PC-9 (cell line): ENCODE measurements at regions not wholly inside any gene's neighbourhood (a gene's known extent, or its start where the extent isn't known, plus 50 kb on each side); places are given as distances from the start of the nearest gene placed in this dataset.

Experiments used
- BruUV-seq: library from RNA; stranded (reverse); fragments of 400-500 nt; replicated peaks from 2 replicates; lab custom pipeline; 2021; lab: Mats Ljungman, UMichigan
- CTCF ChIA-PET: fragments of 300-600 bp; sonication (Branson Sonifier 250); formaldehyde crosslinking; loops from one replicate; lab custom pipeline; 2022; ENCODE audit warnings: antibody characterized with exemption; lab: Charles Lee
- POLR2A ChIA-PET: fragments of 300-600 bp; sonication (Branson Sonifier 250); formaldehyde crosslinking; loops from one replicate; lab custom pipeline; 2022; ENCODE audit warnings: antibody characterized with exemption; ENCODE audit not compliant: unreplicated experiment; lab: Charles Lee
- DNase-seq, 2 experiments: peaks; one replicate each; pipeline versions ENCODE4 v3.0.0 to v3.0.0-alpha.2; 2015 to 2022; ENCODE audit warnings: mixed read lengths in 1 of 2
- H2AFZ ChIP-seq: fragments of 200-600 bp; sonication (generic); 2 replicates; pipeline ENCODE4 v1.8.1; 2017; ENCODE audit warnings: antibody characterized with exemption
- H3F3A ChIP-seq: fragments of 200-600 bp; sonication (generic); 2 replicates; pipeline ENCODE4 v1.8.1; 2017; ENCODE audit warnings: antibody characterized with exemption, mild to moderate bottlenecking, low read depth; ENCODE audit not compliant: insufficient read depth
- H3K27ac ChIP-seq: fragments of 200-600 bp; sonication (generic); 2 replicates; pipeline ENCODE4 v1.6.1; 2016; ENCODE audit warnings: mixed run types
- H3K27me3 ChIP-seq: fragments of 200-600 bp; sonication (generic); 2 replicates; pipeline ENCODE4 v1.6.1; 2016; ENCODE audit warnings: low read depth, mixed run types; ENCODE audit not compliant: insufficient read depth
- H3K36me3 ChIP-seq: fragments of 200-600 bp; sonication (generic); 2 replicates; pipeline ENCODE4 v1.6.1; 2016; ENCODE audit warnings: low read depth, mixed run types
- H3K4me1 ChIP-seq: fragments of 200-600 bp; sonication (generic); replicated peaks from 2 replicates; pipeline ENCODE4 v1.6.1; 2016; ENCODE audit warnings: mixed run types; ENCODE audit not compliant: insufficient read depth
- H3K4me2 ChIP-seq: fragments of 200-600 bp; sonication (generic); 2 replicates; pipeline ENCODE4 v1.6.1; 2017; ENCODE audit warnings: mixed run types
- H3K4me3 ChIP-seq: fragments of 200-600 bp; sonication (generic); 2 replicates; pipeline ENCODE4 v1.6.1; 2016; ENCODE audit warnings: mixed run types
- H3K79me2 ChIP-seq: fragments of 200-600 bp; sonication (generic); 2 replicates; pipeline ENCODE4 v1.6.1; 2017; ENCODE audit warnings: low read depth, mixed run types
- H3K9me2 ChIP-seq: fragments of 200-600 bp; sonication (generic); 2 replicates; pipeline ENCODE4 v1.8.1; 2017; ENCODE audit warnings: mild to moderate bottlenecking; ENCODE audit not compliant: insufficient read depth
- H3K9me3 ChIP-seq: fragments of 200-600 bp; sonication (generic); 2 replicates; pipeline ENCODE4 v1.8.1; 2016; ENCODE audit warnings: low read depth; ENCODE audit not compliant: insufficient read depth
- H4K20me1 ChIP-seq: fragments of 200-600 bp; sonication (generic); 2 replicates; pipeline ENCODE4 v1.8.1; 2017; ENCODE audit not compliant: insufficient read depth
- EZH2 ChIP-seq: fragments of 200-600 bp; sonication (generic); IDR thresholded peaks from 2 replicates; pipeline ENCODE4 v1.8.0; 2017; ENCODE audit warnings: antibody characterized with exemption, low read depth
- intact Hi-C: fragments of 100-400 bp; cut with micrococcal nuclease; formaldehyde crosslinking; loops from one replicate; pipeline ENCODE4 v1.10.0; 2022; ENCODE audit not compliant: unreplicated experiment
- TF ChIP-seq, protein P1 (sequence below): fragments of 200-600 bp; sonication (generic); conservative IDR thresholded peaks from 2 replicates; pipeline ENCODE4 v1.6.1; 2017; ENCODE audit warnings: mixed run types, antibody characterized with exemption, mild to moderate bottlenecking, moderate library complexity

DNA sequence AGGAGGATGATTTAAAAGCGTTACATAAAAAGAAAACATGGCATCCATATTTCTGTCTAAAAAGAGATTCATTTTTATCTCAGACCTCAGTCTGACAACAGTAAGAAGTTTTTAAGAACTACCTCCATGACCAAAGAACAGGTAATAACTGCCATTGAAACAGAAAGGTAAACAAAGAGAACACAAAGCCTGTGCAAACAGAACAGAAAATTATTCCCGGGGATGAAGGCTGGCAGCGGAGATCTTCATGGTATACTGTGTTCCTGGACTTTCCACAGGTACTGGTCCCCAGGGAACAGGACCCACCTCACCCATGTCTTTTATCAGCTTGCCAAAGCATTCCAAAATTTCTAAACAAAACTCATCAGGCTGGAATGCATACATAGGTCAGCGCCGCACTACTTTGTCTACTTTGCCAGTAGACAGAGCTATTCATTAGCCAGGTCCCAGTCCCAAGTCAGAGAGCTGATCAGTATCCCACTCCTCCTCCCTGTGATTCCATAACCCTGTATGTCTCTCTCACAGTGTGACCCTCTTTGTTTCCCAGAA is 277.3 kb downstream of the MBD2 start:
- Histone ChIP-seq H3K36me3 (no peaks in the 10 kb centered on the region), H3K27me3 (no peaks in the 10 kb centered on the region), H4K20me1 (no peaks in the 10 kb centered on the region), H3F3A (no peaks in the 10 kb centered on the region), H3K4me1 (no peaks in the 10 kb centered on the region), H3K4me2 (no peak overlapping the region), H3K79me2 (no peaks in the 10 kb centered on the region), H2AFZ (no peak overlapping the region), H3K9me3 (no peaks in the 10 kb centered on the region), H3K4me3 (no peak overlapping the region), H3K27ac (no peak overlapping the region), H3K9me2 (no peaks in the 10 kb centered on the region)
- TF ChIP-seq, protein P1, sequence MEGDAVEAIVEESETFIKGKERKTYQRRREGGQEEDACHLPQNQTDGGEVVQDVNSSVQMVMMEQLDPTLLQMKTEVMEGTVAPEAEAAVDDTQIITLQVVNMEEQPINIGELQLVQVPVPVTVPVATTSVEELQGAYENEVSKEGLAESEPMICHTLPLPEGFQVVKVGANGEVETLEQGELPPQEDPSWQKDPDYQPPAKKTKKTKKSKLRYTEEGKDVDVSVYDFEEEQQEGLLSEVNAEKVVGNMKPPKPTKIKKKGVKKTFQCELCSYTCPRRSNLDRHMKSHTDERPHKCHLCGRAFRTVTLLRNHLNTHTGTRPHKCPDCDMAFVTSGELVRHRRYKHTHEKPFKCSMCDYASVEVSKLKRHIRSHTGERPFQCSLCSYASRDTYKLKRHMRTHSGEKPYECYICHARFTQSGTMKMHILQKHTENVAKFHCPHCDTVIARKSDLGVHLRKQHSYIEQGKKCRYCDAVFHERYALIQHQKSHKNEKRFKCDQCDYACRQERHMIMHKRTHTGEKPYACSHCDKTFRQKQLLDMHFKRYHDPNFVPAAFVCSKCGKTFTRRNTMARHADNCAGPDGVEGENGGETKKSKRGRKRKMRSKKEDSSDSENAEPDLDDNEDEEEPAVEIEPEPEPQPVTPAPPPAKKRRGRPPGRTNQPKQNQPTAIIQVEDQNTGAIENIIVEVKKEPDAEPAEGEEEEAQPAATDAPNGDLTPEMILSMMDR = no peak
- TF ChIP-seq EZH2 = no peak
- CTCF ChIA-PET = no interaction called here
- POLR2A ChIA-PET = no interaction called here
- BruUV-seq = no TSS peak
- intact Hi-C loops = no loop called here
- no peak for DNase-seq

DNA sequence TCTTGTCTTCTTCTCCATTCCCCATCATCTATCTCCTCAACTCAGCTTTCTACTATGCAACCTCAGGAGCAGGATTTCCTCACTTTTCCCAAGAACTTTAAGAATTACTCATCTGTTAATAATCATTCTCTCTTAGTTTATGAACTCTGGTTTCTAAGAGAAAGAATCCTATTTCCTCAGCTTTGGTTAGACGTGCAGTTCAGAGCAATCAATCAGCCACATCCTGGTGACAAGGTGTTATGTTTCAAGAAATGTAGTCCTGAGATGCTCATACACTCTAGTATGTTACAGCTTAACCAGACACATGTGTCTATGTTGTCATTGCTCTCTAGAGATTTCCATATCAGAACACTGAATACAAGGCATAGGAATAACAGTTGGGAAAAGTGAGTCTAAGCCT is 277.9 kb downstream of the MBD2 start:
- Histone ChIP-seq H3K4me3 (no peak overlapping the region), H3K27me3 (no peaks in the 10 kb centered on the region), H3K79me2 (no peaks in the 10 kb centered on the region), H3K27ac (no peak overlapping the region), H3K4me2 (no peak overlapping the region), H2AFZ (no peak overlapping the region), H3K36me3 (no peaks in the 10 kb centered on the region), H4K20me1 (no peaks in the 10 kb centered on the region), H3K4me1 (no peaks in the 10 kb centered on the region), H3K9me2 (no peaks in the 10 kb centered on the region), H3K9me3 (no peaks in the 10 kb centered on the region), H3F3A (no peaks in the 10 kb centered on the region)
- no peak for DNase-seq
- intact Hi-C loops = no loop called here
- POLR2A ChIA-PET = no interaction called here
- TF ChIP-seq, protein P1 = no peak
- TF ChIP-seq EZH2 = no peak
- CTCF ChIA-PET = no interaction called here
- BruUV-seq = no TSS peak

DNA sequence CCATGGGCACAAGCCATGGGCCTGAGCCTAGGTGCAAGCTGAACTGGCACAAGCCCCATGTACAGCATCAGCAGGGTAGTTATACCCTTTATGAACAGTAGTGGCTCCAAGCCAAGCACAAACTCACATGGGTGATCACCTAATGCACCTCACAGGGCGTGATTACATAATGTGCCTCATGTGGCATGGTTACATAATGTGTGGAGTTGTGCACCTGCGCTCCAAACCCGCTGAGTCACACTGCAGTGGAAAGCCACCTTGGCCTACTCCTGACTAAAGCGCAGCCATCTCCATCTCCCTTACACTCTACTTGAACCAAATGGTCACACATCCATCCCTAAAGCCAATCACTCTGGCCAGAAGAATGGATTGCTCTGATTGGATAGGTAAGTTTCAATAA is 279.7 kb downstream of the MBD2 start:
- H3K27ac ChIP-seq = no peak overlapping the region
- H2AFZ ChIP-seq = no peak overlapping the region
- no peaks in the 10 kb centered on the region for H3F3A ChIP-seq
- no peaks in the 10 kb centered on the region for H4K20me1 ChIP-seq
- no peak overlapping the region for H3K4me3 ChIP-seq
- CTCF ChIA-PET = no interaction called here
- no peaks in the 10 kb centered on the region for H3K79me2 ChIP-seq
- BruUV-seq = no TSS peak
- no peaks in the 10 kb centered on the region for H3K27me3 ChIP-seq
- no peaks in the 10 kb centered on the region for H3K4me1 ChIP-seq
- intact Hi-C loops = no loop called here
- H3K4me2 ChIP-seq = no peak overlapping the region
- no peaks in the 10 kb centered on the region for H3K36me3 ChIP-seq
- H3K9me2 ChIP-seq = no peaks in the 10 kb centered on the region
- POLR2A ChIA-PET = no interaction called here
- DNase-seq = no peak
- TF ChIP-seq EZH2 = no peak
- no peaks in the 10 kb centered on the region for H3K9me3 ChIP-seq

DNA sequence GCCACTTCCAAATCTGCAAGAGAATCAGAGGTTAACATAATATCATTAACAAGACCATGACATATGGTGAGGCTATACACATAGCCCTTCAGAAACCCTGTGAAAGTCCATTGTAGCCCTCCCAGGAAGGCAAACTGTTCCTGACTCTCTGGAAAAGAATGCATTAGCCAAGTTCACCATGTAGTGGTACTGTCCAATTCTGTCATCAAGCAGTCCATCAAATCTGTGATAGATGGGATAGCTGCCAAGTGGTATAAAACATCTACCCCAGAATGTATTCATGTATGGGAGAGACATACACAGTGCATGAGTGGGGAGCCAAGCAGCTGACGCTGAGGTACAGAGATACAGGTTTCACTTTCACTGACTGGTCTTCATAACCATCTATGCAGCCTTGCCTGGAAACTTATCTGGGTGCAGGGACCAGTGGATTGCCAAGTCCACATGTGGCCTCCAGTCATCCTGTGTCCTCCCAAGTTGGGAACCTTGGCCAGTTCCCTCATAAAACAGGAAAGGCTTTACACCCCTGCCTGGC is 281.1 kb downstream of the MBD2 start:
- H3K36me3 ChIP-seq = no peaks in the 10 kb centered on the region
- H3K27me3 ChIP-seq = no peaks in the 10 kb centered on the region
- no peaks in the 10 kb centered on the region for H3K9me2 ChIP-seq
- H3K27ac ChIP-seq = no peak overlapping the region
- H4K20me1 ChIP-seq = no peaks in the 10 kb centered on the region
- no peaks in the 10 kb centered on the region for H3K9me3 ChIP-seq
- TF ChIP-seq, protein P1 = no peak
- no peak overlapping the region for H3K4me2 ChIP-seq
- intact Hi-C loops = no loop called here
- POLR2A ChIA-PET = no interaction called here
- H3F3A ChIP-seq = no peaks in the 10 kb centered on the region
- no peaks in the 10 kb centered on the region for H3K4me1 ChIP-seq
- H3K4me3 ChIP-seq = no peak overlapping the region
- H3K79me2 ChIP-seq = no peaks in the 10 kb centered on the region
- BruUV-seq = no TSS peak
- H2AFZ ChIP-seq = no peak overlapping the region
- no peak for DNase-seq
- CTCF ChIA-PET = no interaction called here
